ENCODE measurements at regions not wholly inside any gene's neighbourhood (a gene's known extent, or its start where the extent isn't known, plus 50 kb on each side); places are given as distances from the start of the nearest gene placed in this dataset.

- Histone ChIP-seq H3K4me2 (ENCODE audit: insufficient read depth, insufficient read length, low read length) (no peak overlapping the region), H3K23ac (ENCODE audit: insufficient read length, low read depth, low read length) (no peak overlapping the region), H3K27me3 (ENCODE audit: insufficient read depth, low read length) (no peaks in the 10 kb centered on the region), H2BK5ac (ENCODE audit: insufficient read length, low read length) (no peak overlapping the region), H4K5ac (ENCODE audit: insufficient read length, low read depth, low read length) (no peak overlapping the region), H3K79me1 (ENCODE audit: insufficient read depth, low read depth, low read length, poor library complexity, severe bottlenecking) (no peaks in the 10 kb centered on the region), H3T11ph (ENCODE audit: low read length) (no peak overlapping the region), H4K20me1 (ENCODE audit: control insufficient read depth, insufficient read depth, insufficient read length) (no peaks in the 10 kb centered on the region), H3K23me2 (ENCODE audit: insufficient read length, low read depth, low read length, poor library complexity, severe bottlenecking) (no peaks in the 10 kb centered on the region), H3K9ac (ENCODE audit: extremely low read depth, insufficient read length, low read length) (no peak overlapping the region), H2AK5ac (ENCODE audit: insufficient read length, low read length) (no peak overlapping the region), H3K14ac (ENCODE audit: insufficient read depth, low read length) (no peak overlapping the region; the same call in 1 of the 2 replicates), H3K79me2 (ENCODE audit: insufficient read depth, low read length) (no peaks in the 10 kb centered on the region), H2BK120ac (ENCODE audit: low read depth, low read length, poor library complexity, severe bottlenecking) (no peak overlapping the region), H3K4ac (ENCODE audit: low read depth, low read length) (no peak overlapping the region), H3K27ac (ENCODE audit: insufficient read length, low read depth, low read length) (no peak overlapping the region), H2BK12ac (ENCODE audit: insufficient read length, low read depth, low read length) (no peak overlapping the region), H2BK15ac (ENCODE audit: low read depth, low read length) (no peak overlapping the region), H3K56ac (ENCODE audit: insufficient read length, low read depth, low read length) (no peak overlapping the region), H3K18ac (ENCODE audit: insufficient read length, low read depth, low read length) (no peak overlapping the region), H2BK20ac (ENCODE audit: low read depth, low read length, poor library complexity, severe bottlenecking) (no peak overlapping the region), H3K9me3 (ENCODE audit: control insufficient read depth, low read depth, low read length) (no peaks in the 10 kb centered on the region), H2AFZ (ENCODE audit: low read length) (no peak overlapping the region), H4K8ac (replicated peaks; ENCODE audit: insufficient read length, low read depth, low read length) (no peak overlapping the region), H4K91ac (ENCODE audit: insufficient read length, low read depth, low read length) (no peak overlapping the region), H3K4me1 (ENCODE audit: insufficient read depth, low read length) (no peaks in the 10 kb centered on the region)
- H3K9me3 Mint-ChIP-seq = no peaks in the 10 kb centered on the region
- no peaks in the 10 kb centered on the region for H3K4me1 Mint-ChIP-seq
- DNase-seq = no peak
- peaks cover 2% of the 10 kb centered on the region for H3K27me3 Mint-ChIP-seq (ENCODE audit: low read depth)
- no peak for TF ChIP-seq CTCF (conservative IDR thresholded peaks at IDR 0.05)
- no peak overlapping the region for H3K4me3 Mint-ChIP-seq
- no CpG with 5 or more reads among the region's 11 CpGs for WGBS (ENCODE audit: extremely low coverage, insufficient read length, low lambda C conversion rate)
- H3K36me3 Mint-ChIP-seq (ENCODE audit: insufficient read depth in 1 of 3, low read depth in 3 of 3) = no peaks in the 10 kb centered on the region
- H3K27ac Mint-ChIP-seq = peak overlapping the region in 1 of 3 experiments; percentile 88; a peak in 2 of 7 replicates
Observed at GRCh38 chr5:133902511-133903118, 65.8 kb downstream of the C5orf15 start.
